ENCODE measurements at regions not wholly inside any gene's neighbourhood (a gene's known extent, or its start where the extent isn't known, plus 50 kb on each side); places are given as distances from the start of the nearest gene placed in this dataset.

DNA sequence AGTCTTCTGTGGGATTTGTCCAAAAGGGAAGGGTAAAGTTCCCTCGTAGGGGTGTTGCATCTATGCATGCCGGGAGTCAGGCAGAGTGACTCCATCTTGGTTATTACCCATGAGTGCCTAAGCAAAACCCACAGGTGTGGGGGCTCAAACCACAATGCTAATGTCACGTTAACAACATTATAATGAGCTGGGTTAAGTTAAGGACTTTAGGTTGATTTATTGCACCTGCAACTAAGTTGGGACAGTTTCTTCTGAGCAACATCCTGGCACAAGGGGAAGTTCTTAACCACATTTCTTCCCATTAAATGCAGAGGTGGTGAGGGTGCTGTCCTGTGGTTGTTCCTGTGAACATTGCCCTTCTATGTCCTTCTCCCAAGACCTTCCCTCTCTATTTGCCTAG is 1596.8 kb upstream of the SLC39A10 start:
- TF ChIP-seq TAF1 (IDR thresholded peaks at IDR 0.05; ENCODE audit: borderline replicate concordance, low read depth, low read length), result no peak
- TF ChIP-seq POLR2A (IDR thresholded peaks at IDR 0.05; ENCODE audit: low read depth, low read length), result no peak
- TF ChIP-seq POLR2AphosphoS5 (IDR thresholded peaks at IDR 0.05; ENCODE audit: low read depth, low read length), result no peak

Measured in GM12892 (cell line).